T-cell (primary cell): ENCODE measurements at regions not wholly inside any gene's neighbourhood (a gene's known extent, or its start where the extent isn't known, plus 50 kb on each side); places are given as distances from the start of the nearest gene placed in this dataset.

Experiments used
- ATAC-seq, 4 experiments: fragments of 200-7000 bp in 3 of 4; fragments of 150-1000 bp in 1 of 4; cut with Tn5 transposase; replicated peaks in 1 of 4; 1 replicate in 3 of 4; 2 replicates in 1 of 4; pipeline ENCODE4 v1.10.0; 2021; ENCODE audit warnings: moderate library complexity in 3 of 4, mild to moderate bottlenecking in 2 of 4, moderate number of reproducible peaks in 1 of 4
- CTCF ChIA-PET, 2 donors: fragments of 300-600 bp; sonication (Branson Sonifier 250); formaldehyde crosslinking; loops; one replicate each; lab custom pipeline; 2022; ENCODE audit warnings: antibody characterized with exemption in 2 of 2; lab: Charles Lee
- POLR2A ChIA-PET, 2 donors: fragments of 300-600 bp; sonication (Branson Sonifier 250); formaldehyde crosslinking; loops; one replicate each; lab custom pipeline; 2022; ENCODE audit warnings: antibody characterized with exemption in 2 of 2; lab: Charles Lee
- DNase-seq, 35 experiments: peaks; one replicate each; pipeline versions ENCODE4 v3.0.0 to v3.0.0-alpha.2; 2013 to 2023
- H3K27ac ChIP-seq: one replicate; pipeline ENCODE4 v1.5.1; 2013; ENCODE audit warnings: low read length
- H3K27me3 ChIP-seq, 2 experiments: replicated peaks in 1 of 2; 1 replicate in 1 of 2; 2 replicates in 1 of 2; pipeline versions ENCODE4 v1.6.1 to v1.7.0; 2013; ENCODE audit warnings: low read length in 1 of 2, mixed read lengths in 1 of 2; ENCODE audit not compliant: control insufficient read depth in 2 of 2, insufficient read depth in 2 of 2; ENCODE audit errors: extremely low read depth in 1 of 2
- H3K36me3 ChIP-seq, 2 donors: 1 replicate in 1 of 2; 2 replicates in 1 of 2; pipeline versions ENCODE4 v1.6.1 to v1.7.0; 2013; ENCODE audit warnings: low read length in 1 of 2; ENCODE audit not compliant: control insufficient read depth in 2 of 2, insufficient read depth in 1 of 2; ENCODE audit errors: extremely low read depth in 1 of 2
- H3K4me1 ChIP-seq, 2 experiments: 1 replicate in 1 of 2; 2 replicates in 1 of 2; pipeline versions ENCODE4 v1.6.1 to v1.7.0; 2013; ENCODE audit warnings: low read length in 2 of 2, mixed read lengths in 1 of 2; ENCODE audit not compliant: insufficient read depth in 2 of 2, control insufficient read depth in 1 of 2; ENCODE audit errors: extremely low read depth in 1 of 2
- H3K4me3 ChIP-seq, 2 donors: 1 replicate in 1 of 2; 2 replicates in 1 of 2; pipeline versions ENCODE4 v1.5.1 to v1.7.0; 2013; ENCODE audit warnings: mild to moderate bottlenecking in 2 of 2, low read length in 1 of 2, moderate library complexity in 1 of 2; ENCODE audit not compliant: control insufficient read depth in 1 of 2; ENCODE audit errors: extremely low read depth in 1 of 2
- H3K9me3 ChIP-seq: 2 replicates; pipeline ENCODE4 v1.7.0; 2013
- H3K27ac Mint-ChIP-seq, 2 donors: one replicate each; pipeline ENCODE4 v1.8.0; 2020 to 2021; ENCODE audit warnings: mild to moderate bottlenecking in 2 of 2, mixed read lengths in 2 of 2
- H3K27me3 Mint-ChIP-seq, 2 donors: one replicate each; pipeline ENCODE4 v1.8.0; 2021 to 2022; ENCODE audit warnings: mixed read lengths in 2 of 2
- H3K36me3 Mint-ChIP-seq: one replicate; pipeline ENCODE4 v1.8.0; 2021; ENCODE audit warnings: mixed read lengths
- H3K4me1 Mint-ChIP-seq, 3 donors: one replicate each; pipeline ENCODE4 v1.8.0; 2020 to 2022; ENCODE audit warnings: mixed read lengths in 3 of 3, mild to moderate bottlenecking in 1 of 3
- H3K4me3 Mint-ChIP-seq, 3 donors: one replicate each; pipeline ENCODE4 v1.8.0; 2020 to 2022; ENCODE audit warnings: mild to moderate bottlenecking in 3 of 3, mixed read lengths in 3 of 3, moderate library complexity in 3 of 3
- H3K9me3 Mint-ChIP-seq, 3 donors: one replicate each; pipeline ENCODE4 v1.8.0; 2020 to 2022; ENCODE audit warnings: mixed read lengths in 3 of 3
- WGBS: methylation state at CpG from one replicate; pipeline ENCODE4 v1.1.5; 2013; ENCODE audit warnings: missing lambda C conversion rate; ENCODE audit not compliant: insufficient coverage; 5-methylcytosine and 5-hydroxymethylcytosine counted together

DNA sequence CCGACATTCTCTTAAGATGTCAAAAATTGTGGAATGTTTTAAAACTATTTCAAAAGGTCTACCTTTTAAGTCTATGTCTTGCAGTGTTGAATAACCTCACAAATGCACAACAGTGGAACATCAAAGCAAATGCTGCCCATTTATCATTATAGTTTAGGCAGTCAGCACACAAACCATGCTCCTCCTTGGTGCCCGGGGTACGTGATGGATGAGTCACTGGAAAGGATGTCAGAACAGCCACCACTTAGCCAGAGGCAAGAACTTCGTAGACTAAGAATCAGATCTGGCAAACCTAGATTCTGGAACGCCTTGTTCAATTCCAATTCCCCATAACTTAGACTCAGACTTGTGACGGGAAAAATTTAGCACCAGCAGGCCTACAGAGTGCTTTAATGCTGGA, 343.6 kb downstream of the FGF9 start:
- Histone ChIP-seq H3K4me1 (no peaks in the 10 kb centered on the region), H3K27me3 (no peaks in the 10 kb centered on the region), H3K27ac (no peak overlapping the region), H3K36me3 (no peaks in the 10 kb centered on the region), H3K9me3 (no peaks in the 10 kb centered on the region), H3K4me3 (no peak overlapping the region)
- no peaks in the 10 kb centered on the region for H3K27me3 Mint-ChIP-seq
- peaks cover 6 to 10% (median 9%) of the 10 kb centered on the region in 3 donors for H3K4me1 Mint-ChIP-seq
- ChIA-PET POLR2A (no interaction called here), CTCF (no interaction called here)
- WGBS = no CpG with 5 or more reads among the region's 6 CpGs
- H3K4me3 Mint-ChIP-seq = no peak overlapping the region
- H3K27ac Mint-ChIP-seq = no peak overlapping the region
- no peak for DNase-seq
- H3K9me3 Mint-ChIP-seq = no peaks in the 10 kb centered on the region
- no peak for ATAC-seq
- H3K36me3 Mint-ChIP-seq = no peaks in the 10 kb centered on the region

DNA sequence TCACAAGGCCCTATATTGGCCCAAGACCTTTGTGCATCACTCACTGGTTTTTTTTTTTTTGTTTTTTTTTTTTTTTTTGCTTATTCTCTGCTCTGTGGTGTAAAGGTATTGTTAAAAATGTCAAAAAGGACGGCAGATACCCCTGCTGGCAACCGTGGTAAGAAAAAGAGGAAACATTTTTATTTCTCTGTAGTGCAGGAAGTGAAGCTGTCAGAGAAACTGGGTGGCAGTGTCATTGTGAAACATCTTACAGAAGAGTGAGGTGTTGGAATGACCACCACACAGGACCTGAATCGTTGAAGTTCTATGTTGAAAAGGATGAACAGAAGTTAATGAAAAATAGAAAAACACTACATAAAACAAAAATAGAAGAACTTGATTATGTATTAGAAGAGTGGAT, 346.4 kb downstream of the FGF9 start:
- H3K9me3 Mint-ChIP-seq = no peaks in the 10 kb centered on the region
- Histone ChIP-seq H3K27me3 (no peaks in the 10 kb centered on the region), H3K36me3 (no peaks in the 10 kb centered on the region), H3K4me1 (no peaks in the 10 kb centered on the region), H3K9me3 (no peaks in the 10 kb centered on the region), H3K27ac (no peak overlapping the region), H3K4me3 (no peak overlapping the region)
- whole genome bisulfite sequencing = 0% methylated on average over 2 of the region's 3 CpGs
- H3K4me3 Mint-ChIP-seq = no peak overlapping the region
- ChIA-PET CTCF (interaction anchor here in 1 of 2 donors (0.5 to 0.7 kb wide), 2 partner anchors 96 to 743 kb away, joined by 3 to 5 read pairs; no protein-coding TSS in a partner anchor), POLR2A (interaction anchor here in 1 of 2 donors (0.6 to 0.7 kb wide), 3 partner anchors 44 to 113 kb away, joined by 3 to 9 read pairs (median 3); no protein-coding TSS in a partner anchor)
- no peak for DNase-seq
- H3K27me3 Mint-ChIP-seq = no peaks in the 10 kb centered on the region
- H3K4me1 Mint-ChIP-seq = peaks cover 6 to 10% (median 9%) of the 10 kb centered on the region in 3 donors
- ATAC-seq = peak in 1 of 4 experiments; percentile 22
- peak overlapping the region in 1 of 2 donors; percentile 5 for H3K27ac Mint-ChIP-seq
- no peaks in the 10 kb centered on the region for H3K36me3 Mint-ChIP-seq

DNA sequence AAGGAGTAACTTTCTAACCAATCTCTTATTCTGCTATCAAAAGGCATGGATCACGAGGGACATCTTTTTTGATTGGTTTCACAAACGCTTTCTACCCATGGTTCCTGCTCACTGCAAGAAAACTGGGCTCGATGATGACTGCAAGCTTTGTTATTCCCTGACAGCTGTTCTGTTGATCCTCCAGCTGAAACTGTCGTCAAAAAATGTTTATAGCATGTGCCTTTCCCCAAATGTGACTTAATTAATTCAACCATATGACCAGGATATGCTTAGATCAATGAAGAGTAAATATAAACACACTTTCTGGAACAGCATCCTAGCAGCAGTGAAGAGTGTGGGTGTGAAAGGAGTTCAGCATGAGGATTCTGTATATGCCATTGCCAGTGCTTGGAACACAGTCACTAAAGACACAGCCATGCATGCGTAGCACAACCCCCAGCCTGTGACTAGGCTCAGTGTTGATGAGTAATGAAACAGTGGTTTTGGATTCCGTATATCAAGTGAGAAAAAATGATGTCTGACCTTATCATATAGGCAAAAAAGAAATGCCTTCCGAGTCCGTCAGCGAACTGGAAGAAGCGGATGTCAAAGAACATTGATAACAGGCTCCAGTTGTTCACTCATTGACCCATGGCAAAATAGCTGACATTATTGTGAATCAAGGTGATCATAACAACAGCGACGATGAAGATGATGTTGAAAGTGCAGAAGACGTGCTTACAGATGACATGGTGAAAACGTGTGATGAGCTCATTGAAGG, 347.4 kb downstream of the FGF9 start:
- ChIA-PET CTCF (interaction anchor here in 1 of 2 donors (0.7 kb wide), 1 partner anchor 171 kb away, joined by 3 read pairs; no protein-coding TSS in a partner anchor), POLR2A (no interaction called here)
- H3K36me3 ChIP-seq = no peaks in the 10 kb centered on the region
- no peak overlapping the region for H3K4me3 Mint-ChIP-seq
- no peaks in the 10 kb centered on the region for H3K9me3 Mint-ChIP-seq
- no peaks in the 10 kb centered on the region for H3K4me1 ChIP-seq
- H3K4me3 ChIP-seq = no peak overlapping the region
- no peaks in the 10 kb centered on the region for H3K9me3 ChIP-seq
- H3K27ac Mint-ChIP-seq = no peak overlapping the region
- no peaks in the 10 kb centered on the region for H3K27me3 Mint-ChIP-seq
- peaks cover 6 to 10% (median 9%) of the 10 kb centered on the region in 3 donors for H3K4me1 Mint-ChIP-seq
- ATAC-seq = no peak
- DNase-seq = no peak
- H3K36me3 Mint-ChIP-seq = no peaks in the 10 kb centered on the region
- no peaks in the 10 kb centered on the region for H3K27me3 ChIP-seq
- H3K27ac ChIP-seq = no peak overlapping the region
- WGBS = 93% methylated on average over 12 of the region's 14 CpGs

DNA sequence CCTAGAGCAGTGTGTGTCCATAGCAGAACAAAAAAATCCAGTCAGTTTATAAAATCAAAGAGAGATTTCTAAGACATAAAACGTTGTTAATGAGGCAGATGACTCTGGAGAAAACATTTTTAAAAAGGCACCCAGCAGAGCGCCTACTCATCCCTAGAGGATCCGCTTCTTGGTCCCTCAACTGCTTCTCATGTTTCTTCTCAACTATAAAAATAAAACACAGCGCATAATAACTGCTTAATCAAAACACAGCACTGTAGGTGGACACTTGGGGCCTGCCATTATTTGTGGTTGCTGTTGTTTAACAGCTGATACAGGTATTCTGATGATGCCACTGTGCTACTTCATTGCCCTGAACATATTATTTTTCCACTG, 347.9 kb downstream of the FGF9 start:
- no peak overlapping the region for H3K27ac ChIP-seq
- CTCF ChIA-PET = no interaction called here
- H3K4me1 Mint-ChIP-seq = peaks cover 6 to 10% (median 9%) of the 10 kb centered on the region in 3 donors
- ATAC-seq (no peak), DNase-seq (no peak)
- H3K27ac Mint-ChIP-seq = no peak overlapping the region
- H3K4me1 ChIP-seq = no peaks in the 10 kb centered on the region
- H3K36me3 ChIP-seq = no peaks in the 10 kb centered on the region
- no peaks in the 10 kb centered on the region for H3K27me3 Mint-ChIP-seq
- H3K9me3 ChIP-seq = no peaks in the 10 kb centered on the region
- no CpG with 5 or more reads among the region's 4 CpGs for WGBS
- POLR2A ChIA-PET = no interaction called here
- no peaks in the 10 kb centered on the region for H3K36me3 Mint-ChIP-seq
- H3K4me3 ChIP-seq = no peak overlapping the region
- H3K4me3 Mint-ChIP-seq = no peak overlapping the region
- no peaks in the 10 kb centered on the region for H3K27me3 ChIP-seq
- H3K9me3 Mint-ChIP-seq = no peaks in the 10 kb centered on the region

DNA sequence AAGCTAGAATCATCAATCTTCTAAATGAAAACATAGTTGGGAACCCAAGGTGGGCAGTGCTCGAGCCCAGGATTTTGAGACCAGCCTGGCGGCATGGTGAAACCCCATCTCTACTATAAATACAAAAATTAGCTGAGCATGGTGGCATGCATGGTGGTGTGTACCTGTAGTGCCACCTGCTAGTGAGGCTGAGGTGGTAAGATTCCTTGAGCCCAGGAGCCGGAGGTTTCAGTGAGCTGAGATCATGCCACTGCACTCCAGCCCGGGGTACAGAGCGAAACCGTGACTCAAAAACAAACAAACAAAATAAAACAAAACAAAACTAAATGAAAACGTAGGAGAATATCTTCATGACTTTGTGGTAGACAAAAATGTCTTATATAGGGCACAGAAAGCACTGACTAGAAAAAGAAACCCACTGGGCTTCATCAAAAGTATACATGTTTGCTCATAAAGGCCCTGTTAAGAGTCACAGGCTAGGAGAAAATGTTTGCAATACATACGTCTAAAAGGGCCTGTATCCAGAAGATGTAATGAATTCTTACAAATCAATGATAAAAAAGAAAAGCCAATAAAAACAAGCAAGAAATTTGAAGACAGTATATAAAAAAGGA, 353.6 kb downstream of the FGF9 start:
- Histone ChIP-seq H3K27me3 (no peaks in the 10 kb centered on the region), H3K27ac (no peak overlapping the region), H3K9me3 (no peaks in the 10 kb centered on the region), H3K4me3 (no peak overlapping the region), H3K36me3 (no peaks in the 10 kb centered on the region), H3K4me1 (no peaks in the 10 kb centered on the region)
- ATAC-seq (no peak), DNase-seq (no peak)
- Mint-ChIP-seq H3K27me3 (no peaks in the 10 kb centered on the region), H3K27ac (peak overlapping the region in 1 of 2 donors; percentile 7), H3K4me3 (no peak overlapping the region), H3K4me1 (peaks cover 0 to 2% (median 0%) of the 10 kb centered on the region in 3 donors), H3K36me3 (no peaks in the 10 kb centered on the region), H3K9me3 (no peaks in the 10 kb centered on the region)
- CTCF ChIA-PET = no interaction called here
- no CpG with 5 or more reads among the region's 8 CpGs for WGBS
- POLR2A ChIA-PET = no interaction called here

DNA sequence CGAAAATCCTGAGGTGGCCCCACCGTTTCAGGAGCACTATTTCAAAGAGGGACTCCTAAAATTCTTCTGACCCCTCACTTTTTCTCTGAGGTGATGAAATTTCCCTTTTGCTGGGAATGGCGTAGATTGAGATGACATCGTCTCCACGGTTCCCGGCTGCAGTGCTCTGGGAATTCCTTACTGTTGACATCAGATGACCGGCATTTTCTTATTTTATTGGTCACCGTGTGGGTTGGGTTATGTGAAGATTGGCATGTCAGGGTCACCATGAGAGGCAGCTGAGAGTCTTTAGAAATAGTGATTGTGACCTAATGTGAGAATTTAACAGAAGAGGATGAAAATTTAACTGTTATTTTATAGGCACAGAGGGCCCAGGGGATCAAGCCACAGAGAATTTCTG, 356.7 kb downstream of the FGF9 start:
- no peaks in the 10 kb centered on the region for H3K36me3 Mint-ChIP-seq
- POLR2A ChIA-PET = no interaction called here
- H3K4me1 Mint-ChIP-seq = peaks cover 0 to 2% (median 0%) of the 10 kb centered on the region in 3 donors
- H3K4me3 Mint-ChIP-seq = no peak overlapping the region
- ATAC-seq (no peak), DNase-seq (no peak)
- Histone ChIP-seq H3K4me3 (no peak overlapping the region), H3K36me3 (no peaks in the 10 kb centered on the region), H3K27ac (no peak overlapping the region), H3K9me3 (no peaks in the 10 kb centered on the region), H3K27me3 (no peaks in the 10 kb centered on the region), H3K4me1 (no peaks in the 10 kb centered on the region)
- H3K9me3 Mint-ChIP-seq = no peaks in the 10 kb centered on the region
- no peaks in the 10 kb centered on the region for H3K27me3 Mint-ChIP-seq
- CTCF ChIA-PET = no interaction called here
- 87% methylated on average over 7 of the region's 8 CpGs for WGBS
- no peak overlapping the region for H3K27ac Mint-ChIP-seq
